Activated T-cell treated with anti-CD3 and anti-CD28 coated beads for 48 hours (primary cell): ENCODE measurements at regions not wholly inside any gene's neighbourhood (a gene's known extent, or its start where the extent isn't known, plus 50 kb on each side); places are given as distances from the start of the nearest gene placed in this dataset.
"Not testable (repeated sequence)": the region's sequence is repeated elsewhere in the genome, so short reads cannot be mapped to it uniquely, and the experiment has no call there.

Source experiments
- DNase-seq: peaks from one replicate; pipeline ENCODE4 v3.0.0-alpha.2; 2020; ENCODE audit warnings: low read depth

- no peak for DNase-seq
Observed at GRCh38 chr21:28588997-28589396, 403.7 kb downstream of the LTN1 start.

GRCh38 chr21:28587748-28588147, 404.9 kb downstream of the LTN1 start:
- DNase-seq = no peak

DNA sequence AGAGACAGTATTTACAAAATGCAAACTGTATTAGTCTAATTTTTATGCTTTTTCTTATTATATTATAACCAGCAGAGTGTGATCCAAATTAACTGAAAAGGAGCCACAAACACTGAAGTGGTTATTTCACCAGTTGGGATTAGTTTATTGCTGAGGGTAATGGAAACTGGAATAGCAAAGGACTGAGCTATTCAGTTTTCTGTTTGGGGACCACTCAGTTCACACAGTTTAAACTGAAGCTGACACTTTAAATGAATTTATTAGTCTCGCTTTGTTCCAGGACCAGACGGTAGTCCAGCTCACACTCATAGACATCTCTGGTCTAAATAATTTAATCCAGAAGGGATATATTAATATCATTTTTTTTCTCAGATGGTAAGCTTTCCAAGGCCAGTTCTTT, 410.7 kb downstream of the LTN1 start:
- DNase-seq = no peak

GRCh38 chr21:28581311-28581731, 411.4 kb downstream of the LTN1 start:
- not testable (repeated sequence) for DNase-seq

DNA sequence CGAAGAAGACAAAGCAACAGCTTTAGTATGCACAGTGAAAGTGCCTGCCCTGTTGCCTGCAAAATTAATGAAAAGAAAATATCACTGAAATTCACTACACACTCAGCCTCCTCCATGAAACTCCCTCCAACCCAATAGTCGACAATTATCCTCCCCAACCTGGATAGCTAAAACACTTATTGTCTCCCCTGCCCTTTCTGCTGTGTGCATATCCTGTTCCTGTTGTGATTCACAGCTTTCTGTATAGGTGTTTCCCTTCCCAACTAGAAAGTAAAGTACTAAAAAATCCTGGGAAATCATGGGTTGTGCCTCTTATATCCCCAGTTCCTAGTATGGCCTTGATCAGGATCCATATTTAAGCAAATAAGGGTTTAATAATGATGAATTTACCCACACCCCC, 412.1 kb downstream of the LTN1 start:
- no peak for DNase-seq

- DNase-seq = no peak
Observed at GRCh38 chr21:28579986-28580550, 412.6 kb downstream of the LTN1 start.

DNA sequence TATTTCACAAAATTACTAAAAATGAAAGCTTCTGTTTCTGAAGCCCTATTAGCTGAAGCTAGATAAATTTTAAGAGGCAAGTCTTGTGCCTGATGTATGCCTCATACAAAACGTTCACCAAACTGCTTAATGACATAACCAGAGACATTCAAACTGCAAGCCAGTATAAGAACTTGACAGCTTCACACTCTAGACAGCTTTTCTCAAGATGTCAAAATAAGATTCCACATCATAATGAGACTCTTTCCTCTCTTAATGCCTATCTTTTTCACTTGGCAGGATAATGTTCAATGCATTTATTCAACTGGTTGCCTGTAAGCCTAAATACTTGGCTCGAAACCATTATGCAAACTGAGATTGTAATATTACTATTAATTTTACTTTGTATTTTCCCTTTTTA, 424.0 kb downstream of the LTN1 start:
- DNase-seq = no peak

GRCh38 chr21:28563933-28564332, 428.7 kb downstream of the LTN1 start:
- not testable (repeated sequence) for DNase-seq

DNA sequence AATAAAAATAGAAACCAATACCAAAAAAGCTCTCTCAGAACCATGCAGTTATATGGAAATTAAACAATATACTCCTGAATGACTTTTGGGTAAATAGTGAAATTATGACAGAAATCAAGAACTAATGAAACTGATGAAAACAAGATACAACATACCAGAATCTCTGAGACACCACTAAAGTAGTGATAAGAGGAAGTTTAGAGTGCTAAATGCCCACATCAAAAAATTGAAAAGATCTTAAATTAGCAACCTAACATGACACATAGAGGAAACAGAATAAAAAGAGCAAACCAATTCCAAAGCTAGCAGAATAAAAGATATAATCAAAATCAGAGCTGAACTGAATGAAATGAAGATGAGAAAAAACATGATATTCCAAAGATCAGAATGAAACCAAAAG, 430.9 kb downstream of the LTN1 start:
- no peak for DNase-seq

- DNase-seq = no peak
Observed at GRCh38 chr21:28554660-28555475, 437.8 kb downstream of the LTN1 start.

- DNase-seq = no peak
Observed at GRCh38 chr21:28550057-28550825, 442.4 kb downstream of the LTN1 start.

GRCh38 chr21:28548291-28548690, 444.4 kb downstream of the LTN1 start:
- DNase-seq = no peak

DNA sequence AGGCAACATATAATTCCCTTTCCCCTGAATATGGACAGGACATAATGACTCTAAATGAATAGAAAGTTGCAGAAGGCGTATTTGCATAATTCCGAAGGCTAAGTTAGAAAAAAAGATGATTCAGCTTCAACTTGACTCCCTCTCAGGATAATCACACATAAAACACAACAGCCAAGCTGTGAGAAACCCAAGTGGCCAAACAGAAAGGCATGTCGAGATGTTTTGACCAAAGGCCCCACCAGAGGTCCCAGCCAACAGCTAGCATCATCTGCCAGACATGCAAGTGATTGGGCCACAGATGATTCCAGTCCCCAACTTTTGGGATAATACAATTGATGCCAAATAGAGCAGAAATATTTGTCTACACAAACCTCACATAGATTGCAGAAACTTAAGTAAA, 444.9 kb downstream of the LTN1 start:
- no peak for DNase-seq

GRCh38 chr21:28543975-28544374, 448.7 kb downstream of the LTN1 start:
- no peak for DNase-seq

- no peak for DNase-seq
Observed at GRCh38 chr21:28541371-28542112, 451.1 kb downstream of the LTN1 start.

DNA sequence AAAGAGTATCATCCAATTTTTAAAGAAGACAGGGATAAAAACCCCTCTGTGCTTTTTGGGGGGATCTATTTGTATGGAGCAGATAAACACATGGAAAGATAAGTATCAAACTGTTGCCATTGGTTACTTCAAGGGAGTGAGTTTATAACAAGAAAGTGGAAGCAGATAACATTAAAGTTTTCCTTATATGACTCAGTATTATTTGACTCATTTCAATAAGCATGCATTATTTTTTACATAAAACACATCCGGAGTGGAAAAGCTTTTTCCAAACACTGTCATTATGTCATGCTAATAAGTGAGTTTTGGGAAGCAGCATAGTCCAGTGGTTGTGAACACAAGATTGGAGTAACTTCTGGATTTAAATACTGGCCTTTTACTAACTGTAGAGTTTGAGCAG, 452.2 kb downstream of the LTN1 start:
- DNase-seq = no peak

DNA sequence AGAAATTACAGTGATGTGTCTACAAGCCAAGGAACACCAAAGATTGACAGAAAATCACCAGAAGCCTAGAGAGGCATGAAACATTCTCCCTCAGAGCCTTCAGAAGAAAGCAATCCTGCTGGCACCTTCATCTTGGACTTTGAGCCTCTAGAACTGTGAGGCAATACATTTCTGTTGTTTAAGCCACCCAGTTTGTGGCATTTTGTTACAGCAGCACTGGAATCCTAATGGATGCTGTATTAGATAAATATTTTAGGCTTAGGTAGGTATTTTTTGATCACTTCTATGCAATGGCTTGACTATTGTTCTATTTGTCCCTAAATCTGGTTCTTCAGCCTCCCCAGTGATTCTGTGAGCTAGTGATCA, 453.1 kb downstream of the LTN1 start:
- DNase-seq = no peak

DNA sequence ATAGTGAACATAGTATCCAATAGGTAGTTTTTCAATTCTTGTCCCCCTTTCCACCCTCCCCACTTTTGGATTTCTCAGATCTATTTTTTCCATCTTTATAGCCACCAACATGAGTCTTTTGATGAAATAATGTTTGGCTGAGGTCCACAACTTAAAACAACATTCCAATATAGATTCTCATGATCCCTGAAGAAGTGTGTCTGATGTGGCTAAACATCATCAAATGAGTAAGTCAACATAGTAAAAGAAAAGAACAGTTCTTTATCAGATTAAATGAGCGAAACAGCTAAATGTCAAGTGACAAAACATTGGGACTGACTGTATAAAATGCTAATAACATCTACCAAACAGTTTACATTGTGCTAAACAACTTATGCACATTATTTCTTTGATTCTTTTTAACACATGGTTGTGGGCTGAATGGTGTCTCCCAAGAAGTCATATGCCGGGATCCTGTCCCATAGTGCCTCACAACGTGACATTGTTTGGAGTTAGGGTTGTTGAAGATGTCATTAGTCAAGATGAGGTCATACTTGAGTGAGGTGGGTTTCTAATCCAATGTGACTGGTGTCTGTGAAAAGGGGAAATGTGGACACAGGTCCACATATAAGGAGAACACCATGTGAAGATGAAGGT, 453.6 kb downstream of the LTN1 start:
- no peak for DNase-seq

DNA sequence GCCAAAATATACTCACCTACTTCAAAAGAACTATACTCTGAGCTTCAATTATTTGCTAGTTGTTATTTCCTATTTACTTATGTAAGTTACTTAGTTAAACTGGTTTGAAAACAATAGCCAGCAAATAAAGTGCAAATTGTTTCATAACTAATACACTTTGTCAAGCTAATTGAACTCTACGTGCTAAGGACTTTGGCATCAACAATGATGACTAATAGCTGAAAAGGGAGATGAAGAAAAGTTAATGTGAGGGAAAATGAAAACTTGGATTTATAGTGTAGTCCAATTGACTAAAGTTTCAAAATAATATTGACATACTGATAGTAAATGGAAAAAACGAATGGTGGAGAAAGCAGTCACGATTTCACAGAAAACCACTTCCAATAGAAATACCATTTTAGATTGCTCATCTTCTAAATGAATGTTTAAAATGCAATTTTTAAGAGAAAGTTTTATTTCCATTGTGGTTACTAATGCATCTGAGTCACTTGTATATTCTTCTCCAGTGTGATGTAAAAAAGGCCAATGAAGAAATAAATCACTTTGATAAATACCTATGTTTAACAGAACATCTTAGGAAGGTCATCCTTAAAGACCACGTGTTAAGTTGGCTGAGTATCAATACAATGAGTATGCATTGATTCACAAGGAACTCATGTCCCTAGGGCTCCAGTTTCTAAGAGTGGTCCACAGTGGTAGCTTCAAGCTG, 455.2 kb downstream of the LTN1 start:
- no peak for DNase-seq

GRCh38 chr21:28532446-28532845, 460.2 kb downstream of the LTN1 start:
- DNase-seq = no peak

DNA sequence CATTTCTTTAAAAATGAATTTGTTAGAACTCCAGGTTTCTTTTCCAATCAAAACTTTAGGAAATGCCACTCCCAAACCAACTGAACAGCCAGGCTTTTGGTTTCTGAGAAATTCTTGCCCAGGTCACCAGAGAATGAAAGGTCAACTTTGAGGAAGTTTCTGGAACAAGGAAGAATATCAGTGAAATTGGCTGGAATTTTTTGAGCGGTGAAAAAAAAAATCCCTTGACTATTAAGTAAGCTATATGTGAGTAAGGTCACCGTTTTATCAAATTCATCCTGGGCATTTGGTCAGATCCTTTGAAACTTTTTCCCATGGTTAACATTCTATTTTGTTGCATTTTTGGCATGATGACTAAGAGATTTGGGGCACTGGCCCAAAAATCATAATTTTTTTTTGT, 469.3 kb downstream of the LTN1 start:
- no peak for DNase-seq
